ENCODE measurements at regions not wholly inside any gene's neighbourhood (a gene's known extent, or its start where the extent isn't known, plus 50 kb on each side); places are given as distances from the start of the nearest gene placed in this dataset.
A peak's percentile ranks its signal among the peaks of the same experiment; 100 is the strongest.
"Not testable (repeated sequence)": the region's sequence is repeated elsewhere in the genome, so short reads cannot be mapped to it uniquely, and the experiment has no call there.

GRCh38 chr7:68152205-68152604 is 1155.6 kb downstream of the TYW1 start:
- DNase-seq (ENCODE audit: low read depth, low spot score): no peak

GRCh38 chr7:68155676-68156075 is 1159.0 kb downstream of the TYW1 start:
- DNase-seq (ENCODE audit: low read depth, low spot score): no peak

- no peak for DNase-seq (ENCODE audit: low read depth, low spot score)
These were observed 1162.2 kb downstream of the TYW1 start for GRCh38 chr7:68158686-68159295.

GRCh38 chr7:68162712-68163111 is 1166.1 kb downstream of the TYW1 start:
- DNase-seq (ENCODE audit: low read depth, low spot score): no peak

DNA sequence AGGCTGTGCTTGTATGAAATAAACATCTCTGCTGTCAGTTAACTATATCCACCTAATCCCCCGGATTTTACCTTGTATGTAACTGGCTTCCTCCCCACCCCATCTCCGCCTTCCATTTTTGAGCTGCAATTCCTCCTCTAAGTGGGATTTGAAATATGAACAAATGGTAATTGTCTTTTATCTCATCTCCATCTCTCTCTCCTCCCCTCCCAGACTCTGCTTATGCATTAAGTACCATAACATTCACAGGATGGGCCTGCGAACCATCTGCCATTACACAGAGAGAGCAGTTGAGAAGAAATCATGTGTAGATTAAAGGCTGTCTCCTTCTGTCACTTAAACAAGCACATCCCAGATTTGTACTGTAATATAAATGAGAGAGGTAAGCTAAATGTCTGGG is 1169.9 kb downstream of the TYW1 start:
- no peak for DNase-seq (ENCODE audit: low read depth, low spot score)

DNA sequence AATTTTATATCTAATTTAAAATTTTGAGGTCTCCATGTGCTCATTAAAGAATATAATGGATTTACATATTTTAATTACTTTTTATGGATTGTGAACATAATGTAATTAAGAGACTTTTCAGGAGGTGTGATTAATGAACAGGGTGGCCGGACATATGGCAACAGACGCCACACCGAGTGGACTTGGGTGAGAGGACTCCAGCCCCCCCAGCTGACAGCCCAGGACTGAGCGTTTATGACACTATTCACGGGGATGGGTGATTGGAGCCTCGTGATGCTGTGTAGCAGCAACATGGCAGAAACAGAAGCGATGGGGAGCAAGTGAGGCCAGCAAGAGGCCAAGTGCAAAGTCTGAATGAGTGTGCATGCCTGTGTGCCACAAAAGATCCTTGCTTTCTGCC is 1176.9 kb downstream of the TYW1 start:
- no peak for DNase-seq (ENCODE audit: low read depth, low spot score)

- peak; percentile 91 for DNase-seq (ENCODE audit: low read depth, low spot score)
These were observed 1180.3 kb downstream of the TYW1 start for GRCh38 chr7:68176974-68177373.

DNA sequence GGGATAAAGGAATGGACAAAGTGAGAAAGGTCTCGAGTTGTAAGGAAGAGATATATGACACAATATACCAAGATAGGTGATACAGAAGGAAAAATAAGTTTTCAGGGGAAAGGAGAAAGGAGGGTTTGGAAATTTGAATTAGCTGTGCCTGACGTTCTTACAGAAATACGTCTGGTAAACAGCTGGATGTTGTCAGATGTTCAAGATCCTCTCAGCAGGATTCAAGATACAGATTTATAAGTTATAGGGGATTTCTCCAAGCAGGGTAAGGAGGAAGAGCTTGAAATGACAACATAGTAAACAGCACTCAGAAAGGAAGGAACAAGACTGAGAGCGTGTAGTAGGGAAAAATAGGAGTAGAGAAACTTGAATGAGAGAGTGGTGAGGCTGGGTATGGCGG is 1184.1 kb downstream of the TYW1 start:
- no peak for DNase-seq (ENCODE audit: low read depth, low spot score)

DNA sequence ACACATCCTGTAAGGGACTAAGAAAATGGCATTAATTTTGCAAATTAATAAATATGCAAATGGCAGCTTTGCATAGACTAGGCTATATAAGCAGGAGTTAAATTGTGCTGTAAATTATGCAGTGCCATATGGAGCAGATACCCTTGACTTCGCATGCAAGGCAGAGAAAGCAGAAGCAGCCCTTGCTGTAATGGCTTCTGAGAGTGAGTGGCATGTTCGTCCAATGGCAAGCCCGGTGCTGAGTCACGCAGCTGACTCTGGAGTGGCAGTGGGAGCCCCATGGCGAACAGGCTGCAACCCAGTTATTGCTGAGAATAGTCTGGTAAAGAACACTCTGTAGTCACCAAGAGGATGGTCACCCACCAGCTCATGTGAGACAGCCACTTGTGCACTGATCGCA is 1186.5 kb downstream of the TYW1 start:
- DNase-seq (ENCODE audit: low read depth, low spot score): no peak

- DNase-seq (ENCODE audit: low read depth, low spot score): no peak
These were observed 1189.2 kb downstream of the TYW1 start for GRCh38 chr7:68185631-68186456.

GRCh38 chr7:68187532-68187931 is 1190.9 kb downstream of the TYW1 start:
- DNase-seq (ENCODE audit: low read depth, low spot score): peak; percentile 54

DNA sequence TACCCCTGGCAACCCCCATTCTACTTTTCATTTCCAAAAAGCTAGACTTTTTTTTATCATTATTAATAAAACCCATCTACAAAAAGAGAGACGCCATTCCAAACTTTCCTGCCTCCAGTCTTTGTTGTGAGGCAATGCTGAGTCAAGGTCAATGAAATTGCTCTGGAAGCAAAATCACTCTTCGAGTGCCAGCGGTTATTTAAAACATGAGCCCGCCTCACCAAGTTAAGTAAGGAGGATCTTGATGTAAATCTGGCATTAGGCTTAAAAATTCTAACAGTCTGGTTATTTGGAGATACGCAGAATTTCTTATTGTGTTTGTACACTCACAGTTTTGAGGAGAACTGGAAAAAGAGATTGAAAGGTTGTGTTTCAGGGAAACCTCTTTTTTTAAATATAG is 1196.3 kb downstream of the TYW1 start:
- no peak for DNase-seq (ENCODE audit: low read depth, low spot score)

- DNase-seq (ENCODE audit: low read depth, low spot score): not testable (repeated sequence)
These were observed 1199.0 kb downstream of the TYW1 start for GRCh38 chr7:68195642-68196041.

DNA sequence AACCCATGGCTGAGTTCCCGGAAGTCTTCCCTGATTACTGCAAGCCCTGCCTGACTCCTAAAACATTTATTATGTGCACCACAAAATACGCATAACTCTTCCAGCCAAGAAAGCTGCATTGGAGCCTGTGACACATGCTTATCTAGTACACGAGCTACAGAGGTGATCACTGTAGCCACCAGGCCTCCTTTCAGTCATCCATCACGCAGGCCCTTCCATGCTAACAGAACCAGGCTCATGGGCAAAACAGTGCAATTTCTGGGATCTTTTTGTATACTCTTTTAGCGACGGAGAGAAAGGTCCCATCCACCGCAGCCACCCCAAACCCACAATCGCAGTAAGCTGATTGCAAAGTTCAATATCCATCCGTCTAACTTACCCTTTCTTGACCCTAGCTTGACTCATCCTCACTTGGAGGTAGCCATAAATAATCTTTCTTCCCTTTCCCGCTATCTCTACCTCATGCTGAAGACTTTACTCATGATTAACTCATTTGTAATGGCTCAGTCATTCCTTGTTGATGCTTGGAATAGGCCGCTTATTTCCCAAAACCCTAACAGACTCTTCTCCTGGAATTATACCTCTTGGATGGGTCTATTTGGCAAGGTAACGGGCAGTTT is 1203.5 kb downstream of the TYW1 start:
- no peak for DNase-seq (ENCODE audit: low read depth, low spot score)

DNA sequence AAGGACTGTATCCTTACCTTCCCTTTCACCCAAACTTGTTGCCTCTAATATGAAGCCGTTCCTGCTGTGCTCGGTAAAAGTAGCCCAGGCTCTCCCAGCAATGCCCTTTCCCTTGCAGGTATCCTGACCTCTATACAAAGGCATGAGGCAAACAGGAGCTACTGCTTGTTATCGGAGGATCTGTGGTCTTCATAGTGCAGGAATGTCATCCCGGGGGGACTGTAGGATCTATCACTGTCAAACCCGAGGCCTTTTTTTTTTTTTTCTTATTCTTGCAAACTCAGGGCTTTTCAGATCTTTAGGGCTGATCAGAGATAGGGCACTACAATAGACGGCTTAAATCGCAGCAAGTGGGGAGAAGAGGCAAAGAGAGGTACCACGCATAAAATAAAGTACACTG is 1206.6 kb downstream of the TYW1 start:
- DNase-seq (ENCODE audit: low read depth, low spot score): peak; percentile 82

- DNase-seq (ENCODE audit: low read depth, low spot score): no peak
These were observed 1209.2 kb downstream of the TYW1 start for GRCh38 chr7:68205826-68206225.

GRCh38 chr7:68206946-68207485 is 1210.4 kb downstream of the TYW1 start:
- no peak for DNase-seq (ENCODE audit: low read depth, low spot score)

DNA sequence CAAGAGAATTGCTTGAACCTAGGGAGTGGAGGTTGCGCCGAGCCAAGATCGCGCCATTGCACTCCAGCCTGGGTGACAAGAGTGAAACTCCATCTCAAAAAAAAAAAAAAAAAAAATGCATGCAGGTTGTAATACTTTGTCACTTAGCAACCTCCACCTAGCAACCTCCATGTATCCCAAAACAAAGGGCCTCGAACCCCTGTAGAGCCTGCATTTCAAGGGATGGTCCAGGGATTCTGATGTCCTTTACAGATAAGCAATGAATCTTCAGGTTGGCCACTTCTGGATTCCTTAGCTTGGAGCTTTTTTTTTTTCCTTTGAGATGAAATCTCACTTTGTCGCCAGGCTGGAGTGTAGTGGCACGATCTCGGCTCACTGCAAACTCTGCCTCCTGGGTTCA is 1211.0 kb downstream of the TYW1 start:
- peak; percentile 22 for DNase-seq (ENCODE audit: low read depth, low spot score)

- DNase-seq (ENCODE audit: low read depth, low spot score): no peak
These were observed 1212.9 kb downstream of the TYW1 start for GRCh38 chr7:68209486-68209885.

DNA sequence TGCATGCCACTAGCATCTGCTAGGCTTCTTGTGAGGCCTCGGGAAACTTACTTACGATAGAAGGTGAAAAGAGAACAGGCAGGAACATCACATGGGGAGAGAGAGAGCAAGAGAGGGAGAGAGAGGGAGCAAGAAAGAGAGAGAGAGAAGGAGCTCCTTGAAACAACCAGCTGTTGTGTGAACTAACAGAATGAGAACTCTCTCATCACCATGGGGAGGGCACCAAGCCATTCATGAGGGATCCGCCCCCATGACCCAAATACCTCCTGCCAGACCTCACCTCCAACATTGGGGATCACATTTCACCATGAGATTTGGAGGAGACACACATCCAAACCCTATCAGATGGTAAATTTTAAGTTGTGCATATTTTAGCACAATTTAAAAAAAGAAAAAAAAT is 1217.2 kb downstream of the TYW1 start:
- DNase-seq (ENCODE audit: low read depth, low spot score): no peak

- no peak for DNase-seq (ENCODE audit: low read depth, low spot score)
These were observed 1219.4 kb downstream of the TYW1 start for GRCh38 chr7:68216051-68216450.

GRCh38 chr7:68217426-68217825 is 1220.8 kb downstream of the TYW1 start:
- no peak for DNase-seq (ENCODE audit: low read depth, low spot score)

DNA sequence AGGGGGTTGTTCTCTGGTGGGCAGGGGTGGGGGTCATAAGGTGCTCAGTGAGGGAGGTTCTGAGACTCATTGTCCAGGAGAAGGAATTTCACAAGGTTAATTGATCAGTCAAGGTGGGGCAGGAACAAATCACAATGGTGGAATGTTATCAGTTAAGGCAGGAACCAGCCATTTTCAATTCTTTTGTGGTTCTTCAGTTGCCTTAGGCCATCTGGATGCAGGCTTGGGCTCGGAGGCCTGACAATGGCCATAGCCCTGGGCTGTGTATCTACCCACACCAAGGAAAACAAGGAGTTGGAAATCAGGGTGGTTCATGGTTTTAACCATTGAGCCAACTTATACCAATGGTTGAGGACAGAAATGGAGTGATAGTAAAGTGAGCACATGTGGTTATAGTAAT is 1221.8 kb downstream of the TYW1 start:
- DNase-seq (ENCODE audit: low read depth, low spot score): peak; percentile 73

All from ELF-1 (cell line).